GM12891 (cell line): ENCODE measurements at regions not wholly inside any gene's neighbourhood (a gene's known extent, or its start where the extent isn't known, plus 50 kb on each side); places are given as distances from the start of the nearest gene placed in this dataset.

Source experiments
- DNase-seq: peaks from one replicate; pipeline ENCODE4 v3.0.0; 2011; ENCODE audit warnings: low spot score; ENCODE audit not compliant: insufficient read length
- FAIRE-seq: peaks from 2 replicates; lab custom pipeline; 2011; peaks lifted over from hg19 to GRCh38; lab: Jason Lieb, UNC
- PAX5 ChIP-seq: IDR thresholded peaks from 2 replicates; pipeline ENCODE4 v1.6.1; 2011; ENCODE audit warnings: low read length, moderate library complexity, mild to moderate bottlenecking; ENCODE audit not compliant: insufficient read depth, severe bottlenecking
- POLR2A ChIP-seq: IDR thresholded peaks from 2 replicates; pipeline ENCODE4 v1.6.1; 2011; ENCODE audit warnings: low read depth, low read length, control low read depth
- POLR2AphosphoS5 ChIP-seq: IDR thresholded peaks from 2 replicates; pipeline ENCODE4 v1.6.1; 2011; ENCODE audit warnings: low read depth, low read length, control low read depth
- POU2F2 ChIP-seq: IDR thresholded peaks from 2 replicates; pipeline ENCODE4 v1.6.1; 2011; ENCODE audit warnings: low read depth, mild to moderate bottlenecking, control low read depth, low read length, moderate library complexity
- SPI1 ChIP-seq: IDR thresholded peaks from 2 replicates; pipeline ENCODE4 v1.6.1; 2011; ENCODE audit warnings: low read depth, low read length, control low read depth
- TAF1 ChIP-seq: IDR thresholded peaks from 2 replicates; pipeline ENCODE4 v1.6.1; 2011; ENCODE audit warnings: low read depth, low read length, control low read depth

DNA sequence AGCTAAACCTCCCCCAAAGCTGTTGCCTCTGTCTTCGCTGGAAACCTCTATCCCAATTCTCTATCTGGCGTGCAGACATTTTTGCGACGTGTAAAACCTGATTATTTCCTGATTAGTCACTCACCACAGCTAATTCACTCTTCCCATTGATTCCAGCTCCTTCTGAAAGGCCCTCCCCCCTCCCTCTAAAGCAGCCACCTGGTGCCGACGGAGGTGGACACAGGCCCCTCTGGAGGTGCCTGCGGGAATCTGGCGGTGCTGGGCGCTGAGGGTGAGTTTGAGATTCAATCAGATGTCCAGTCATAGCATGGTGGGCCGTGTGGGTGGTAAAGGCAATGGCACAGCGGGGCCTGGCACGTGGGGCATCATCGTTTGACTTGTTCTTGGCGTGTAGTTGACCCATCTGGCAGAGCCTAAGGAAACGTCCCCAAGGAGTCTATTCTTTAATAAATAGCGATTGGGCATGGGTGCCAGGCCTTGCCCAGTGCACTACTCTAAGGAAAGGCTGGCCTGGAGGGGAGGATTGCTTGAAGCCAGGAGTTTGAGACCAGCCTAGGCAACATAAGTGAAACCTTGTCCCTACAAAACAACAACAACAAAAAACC lies 271.1 kb upstream of the MVB12B start:
- FAIRE-seq (no peak), DNase-seq (no peak)

GRCh38 chr9:126056312-126057021 lies 270.2 kb upstream of the MVB12B start:
- TF ChIP-seq POU2F2 (no peak), PAX5 (no peak), TAF1 (no peak), POLR2AphosphoS5 (no peak), SPI1 (no peak), POLR2A (no peak)
- DNase-seq = no peak
- no peak for FAIRE-seq

More for the DNA sequence above, 271.1 kb upstream of the MVB12B start:
- no peak for TF ChIP-seq POU2F2
- no peak for TF ChIP-seq POLR2A
- no peak for TF ChIP-seq SPI1
- no peak for TF ChIP-seq PAX5
- no peak for TF ChIP-seq POLR2AphosphoS5

DNA sequence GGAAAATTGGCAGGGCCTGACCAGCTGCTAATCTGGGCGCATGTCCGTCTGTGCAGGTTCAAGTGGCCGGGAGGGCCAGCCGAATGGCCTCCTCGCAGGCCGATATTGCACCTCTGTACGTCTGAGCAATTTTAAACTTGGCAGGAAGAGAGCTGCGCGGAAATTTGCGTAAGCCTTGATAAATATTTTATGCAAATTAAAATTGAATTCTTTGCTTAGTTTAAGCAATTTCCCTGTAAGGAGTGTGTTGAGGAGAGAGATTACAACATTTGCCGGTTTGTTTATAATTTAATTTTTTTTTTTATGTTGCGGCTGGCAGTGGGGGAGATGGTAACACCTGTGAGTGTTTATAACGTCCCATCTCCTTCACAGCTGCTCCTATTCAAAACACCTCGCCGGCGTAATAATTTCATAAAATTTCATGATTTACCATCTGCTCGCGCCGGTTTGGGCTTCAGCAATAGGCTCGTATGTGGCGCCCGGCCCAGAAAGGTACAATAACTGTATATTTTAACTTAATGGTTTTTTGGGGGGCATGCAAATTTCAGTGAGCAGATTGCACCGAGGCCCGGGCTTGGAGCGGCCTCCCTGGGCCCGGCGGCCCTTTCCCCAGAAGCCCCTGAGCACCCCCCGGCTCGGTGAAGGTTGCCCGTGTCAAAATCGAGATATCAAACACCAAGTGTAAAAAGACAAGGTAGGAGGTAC lies 269.4 kb upstream of the MVB12B start:
- FAIRE-seq (no peak), DNase-seq (no peak)
- TF ChIP-seq PAX5 = no peak
- TF ChIP-seq POLR2AphosphoS5 = no peak
- TF ChIP-seq TAF1 = no peak
- no peak for TF ChIP-seq POLR2A
- no peak for TF ChIP-seq POU2F2
- TF ChIP-seq SPI1 = no peak

DNA sequence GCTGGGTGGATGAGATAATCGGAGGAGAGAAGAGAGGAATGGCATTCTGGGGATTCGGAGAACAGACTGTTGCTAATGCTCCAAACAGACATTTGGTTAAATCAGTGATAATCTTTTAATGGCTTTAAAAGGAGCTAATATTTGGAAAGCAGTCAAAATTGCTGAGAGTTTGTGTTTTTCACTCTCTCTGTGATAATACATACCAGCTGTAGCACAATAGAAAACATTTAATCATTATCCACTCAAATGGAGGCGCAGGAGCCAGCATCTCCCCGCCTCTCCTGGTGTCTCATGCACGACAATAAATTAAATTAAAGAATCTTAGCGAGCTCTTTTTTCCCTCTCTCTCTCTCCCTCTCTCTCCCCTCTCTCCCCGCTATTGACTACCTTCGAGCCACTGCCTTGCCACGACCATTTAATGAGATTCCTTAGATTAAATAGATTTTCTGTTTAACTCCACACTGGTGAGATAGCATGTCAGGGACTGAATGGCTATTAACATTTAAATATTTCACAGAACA lies 268.6 kb upstream of the MVB12B start:
- TF ChIP-seq PAX5 (no peak), POU2F2 (no peak), TAF1 (no peak), POLR2A (no peak), SPI1 (no peak), POLR2AphosphoS5 (no peak)
- DNase-seq (no peak), FAIRE-seq (no peak)

DNA sequence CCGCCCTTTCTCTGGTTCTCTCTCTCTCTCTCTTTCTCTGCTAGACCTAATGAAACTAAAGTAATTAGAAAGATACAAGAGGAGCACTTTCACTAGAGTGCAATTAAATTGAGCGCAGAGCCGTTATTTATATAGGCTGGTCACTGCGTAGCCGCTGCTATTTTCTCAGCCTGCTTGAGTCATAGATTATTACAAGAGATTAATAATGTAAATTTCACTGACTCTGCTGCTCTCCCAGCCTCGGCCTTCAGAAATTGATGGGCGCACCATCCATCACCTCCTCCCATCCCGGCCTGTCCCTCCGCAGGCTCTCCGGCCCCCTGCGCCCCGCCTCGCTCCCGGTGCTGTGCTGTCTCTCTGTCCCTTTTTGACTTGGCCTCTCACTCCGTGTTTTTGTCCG lies 268.0 kb upstream of the MVB12B start:
- DNase-seq = no peak
- TF ChIP-seq POLR2AphosphoS5 = no peak
- no peak for TF ChIP-seq PAX5
- TF ChIP-seq TAF1 = no peak
- no peak for TF ChIP-seq POU2F2
- no peak for TF ChIP-seq POLR2A
- no peak for TF ChIP-seq SPI1
- no peak for FAIRE-seq

DNA sequence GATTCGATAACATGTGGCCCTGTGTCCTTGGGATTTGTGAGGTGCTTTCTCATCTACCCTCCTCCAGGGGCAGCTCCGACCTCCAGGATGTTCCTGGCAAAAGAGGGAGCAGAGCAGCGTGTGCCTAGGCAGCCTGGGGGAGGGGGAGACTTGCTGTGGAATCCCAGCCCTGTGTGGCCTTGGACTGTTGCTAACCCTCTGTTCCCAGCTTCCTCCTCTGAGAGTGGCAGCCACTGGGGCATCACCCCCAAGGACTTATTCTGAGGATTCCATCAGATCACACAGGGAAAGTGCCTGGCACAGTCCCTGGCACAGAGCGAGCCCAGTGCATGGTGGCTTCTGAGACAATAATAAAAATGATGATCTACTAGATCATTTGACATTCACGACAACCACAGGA lies 265.1 kb upstream of the MVB12B start:
- no peak for TF ChIP-seq POLR2AphosphoS5
- no peak for TF ChIP-seq TAF1
- DNase-seq (no peak), FAIRE-seq (no peak)

- no peak for DNase-seq
- FAIRE-seq = no peak
- TF ChIP-seq PAX5 (no peak), POLR2AphosphoS5 (no peak), SPI1 (no peak), POLR2A (no peak), POU2F2 (no peak), TAF1 (no peak)
Observed at GRCh38 chr9:126062158-126062886, 264.3 kb upstream of the MVB12B start.

- DNase-seq (no peak), FAIRE-seq (no peak)
- TF ChIP-seq SPI1 (no peak), PAX5 (no peak), POLR2AphosphoS5 (no peak)
Observed at GRCh38 chr9:126063326-126063725, 263.3 kb upstream of the MVB12B start.

DNA sequence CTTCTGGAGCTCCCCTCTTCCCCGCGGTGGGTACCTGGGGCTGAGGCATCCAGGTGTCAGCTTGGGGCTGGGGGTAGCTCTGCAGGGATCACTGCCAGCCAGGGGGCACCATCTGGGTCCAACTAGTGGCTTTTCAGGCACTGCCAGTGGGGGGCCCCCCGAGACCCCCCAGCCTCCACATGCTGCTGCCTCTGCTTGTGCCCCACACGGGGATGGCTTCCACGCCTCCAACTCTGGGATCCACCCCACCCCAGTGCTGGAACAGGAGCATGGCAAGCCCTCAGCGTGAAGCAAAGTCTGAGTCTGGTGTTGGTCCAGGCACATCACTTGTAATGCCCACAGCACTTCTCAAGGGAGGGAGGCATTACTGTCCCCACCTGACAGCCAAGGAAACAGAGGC lies 260.5 kb upstream of the MVB12B start:
- no peak for FAIRE-seq
- DNase-seq = no peak
- TF ChIP-seq POLR2A (no peak), TAF1 (no peak), POU2F2 (no peak), SPI1 (no peak), PAX5 (no peak), POLR2AphosphoS5 (no peak)
